ENCODE measurements at regions not wholly inside any gene's neighbourhood (a gene's known extent, or its start where the extent isn't known, plus 50 kb on each side); places are given as distances from the start of the nearest gene placed in this dataset.

- DNase-seq (ENCODE audit: low read depth) = peak; percentile 27
- no peak overlapping the region for H3K4me3 ChIP-seq (replicated peaks; ENCODE audit: low read depth, low read length)
- no peak for TF ChIP-seq CTCF (IDR thresholded peaks at IDR 0.05; ENCODE audit: low read length, missing control alignments)
These were observed 1022.0 kb upstream of the TMEM132C start for GRCh38 chr12:127245009-127245408.

- no peak overlapping the region for H3K4me3 ChIP-seq (replicated peaks; ENCODE audit: low read depth, low read length)
- no peak for TF ChIP-seq CTCF (IDR thresholded peaks at IDR 0.05; ENCODE audit: low read length, missing control alignments)
- peak; percentile 41 for DNase-seq (ENCODE audit: low read depth)
These were observed 1021.5 kb upstream of the TMEM132C start for GRCh38 chr12:127245437-127245836.

- no peak overlapping the region for H3K4me3 ChIP-seq (replicated peaks; ENCODE audit: low read depth, low read length)
- no peak for TF ChIP-seq CTCF (IDR thresholded peaks at IDR 0.05; ENCODE audit: low read length, missing control alignments)
- no peak for DNase-seq (ENCODE audit: low read depth)
These were observed 1019.0 kb upstream of the TMEM132C start for GRCh38 chr12:127247937-127248336.

- no peak for DNase-seq (ENCODE audit: low read depth)
- no peak for TF ChIP-seq CTCF (IDR thresholded peaks at IDR 0.05; ENCODE audit: low read length, missing control alignments)
- no peak overlapping the region for H3K4me3 ChIP-seq (replicated peaks; ENCODE audit: low read depth, low read length)
These were observed 1017.5 kb upstream of the TMEM132C start for GRCh38 chr12:127249428-127249827.

- DNase-seq (ENCODE audit: low read depth) = no peak
- no peak for TF ChIP-seq CTCF (IDR thresholded peaks at IDR 0.05; ENCODE audit: low read length, missing control alignments)
- no peak overlapping the region for H3K4me3 ChIP-seq (replicated peaks; ENCODE audit: low read depth, low read length)
These were observed 1013.1 kb upstream of the TMEM132C start for GRCh38 chr12:127253797-127254327.

- no peak for DNase-seq (ENCODE audit: low read depth)
- TF ChIP-seq CTCF (IDR thresholded peaks at IDR 0.05; ENCODE audit: low read length, missing control alignments) = no peak
These were observed 1012.5 kb upstream of the TMEM132C start for GRCh38 chr12:127254420-127254955.

GRCh38 chr12:127257366-127257935, 1009.5 kb upstream of the TMEM132C start:
- H3K4me3 ChIP-seq (replicated peaks; ENCODE audit: low read depth, low read length) = no peak overlapping the region
- TF ChIP-seq CTCF (IDR thresholded peaks at IDR 0.05; ENCODE audit: low read length, missing control alignments) = no peak
- DNase-seq (ENCODE audit: low read depth) = peak; percentile 79

More at GRCh38 chr12:127254420-127254955, 1012.5 kb upstream of the TMEM132C start:
- H3K4me3 ChIP-seq (replicated peaks; ENCODE audit: low read depth, low read length) = no peak overlapping the region

Data from fibroblast of pulmonary artery (primary cell).